ENCODE measurements at regions not wholly inside any gene's neighbourhood (a gene's known extent, or its start where the extent isn't known, plus 50 kb on each side); places are given as distances from the start of the nearest gene placed in this dataset.

GRCh38 chr2:118457951-118458350, 369.7 kb downstream of the INSIG2 start:
- CTCF ChIA-PET, result no interaction called here
- peaks cover 22% of the 10 kb centered on the region for H3K27me3 Mint-ChIP-seq (ENCODE audit: insufficient read depth, unreplicated experiment)
- TF ChIP-seq, protein P1, sequence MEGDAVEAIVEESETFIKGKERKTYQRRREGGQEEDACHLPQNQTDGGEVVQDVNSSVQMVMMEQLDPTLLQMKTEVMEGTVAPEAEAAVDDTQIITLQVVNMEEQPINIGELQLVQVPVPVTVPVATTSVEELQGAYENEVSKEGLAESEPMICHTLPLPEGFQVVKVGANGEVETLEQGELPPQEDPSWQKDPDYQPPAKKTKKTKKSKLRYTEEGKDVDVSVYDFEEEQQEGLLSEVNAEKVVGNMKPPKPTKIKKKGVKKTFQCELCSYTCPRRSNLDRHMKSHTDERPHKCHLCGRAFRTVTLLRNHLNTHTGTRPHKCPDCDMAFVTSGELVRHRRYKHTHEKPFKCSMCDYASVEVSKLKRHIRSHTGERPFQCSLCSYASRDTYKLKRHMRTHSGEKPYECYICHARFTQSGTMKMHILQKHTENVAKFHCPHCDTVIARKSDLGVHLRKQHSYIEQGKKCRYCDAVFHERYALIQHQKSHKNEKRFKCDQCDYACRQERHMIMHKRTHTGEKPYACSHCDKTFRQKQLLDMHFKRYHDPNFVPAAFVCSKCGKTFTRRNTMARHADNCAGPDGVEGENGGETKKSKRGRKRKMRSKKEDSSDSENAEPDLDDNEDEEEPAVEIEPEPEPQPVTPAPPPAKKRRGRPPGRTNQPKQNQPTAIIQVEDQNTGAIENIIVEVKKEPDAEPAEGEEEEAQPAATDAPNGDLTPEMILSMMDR (IDR thresholded peaks at IDR 0.05; ENCODE audit: insufficient read depth in 1 of 2, low read depth in 1 of 2, low read length in 1 of 2, severe bottlenecking in 1 of 2, unreplicated experiment in 1 of 2), result no peak
- POLR2A ChIA-PET, result no interaction called here
- H3K9me3 Mint-ChIP-seq (ENCODE audit: unreplicated experiment), result no peaks in the 10 kb centered on the region
- H3K36me3 ChIP-seq (ENCODE audit: control insufficient read depth, insufficient read depth, low read length), result no peaks in the 10 kb centered on the region
- no peaks in the 10 kb centered on the region for H3K9me3 ChIP-seq
- DNase-seq, result no peak
- no peaks in the 10 kb centered on the region for H3K27me3 ChIP-seq (replicated peaks; ENCODE audit: control insufficient read depth, insufficient read depth, low read length)
- no peaks in the 10 kb centered on the region for H3K4me1 Mint-ChIP-seq (ENCODE audit: low read depth, unreplicated experiment)
- no peak overlapping the region for H3K4me3 Mint-ChIP-seq (ENCODE audit: unreplicated experiment)
- no peaks in the 10 kb centered on the region for H3K36me3 Mint-ChIP-seq (ENCODE audit: insufficient read depth, unreplicated experiment)
- no peak overlapping the region for H3K27ac Mint-ChIP-seq (ENCODE audit: unreplicated experiment)
- BruUV-seq (replicated peaks), result no TSS peak
- no peaks in the 10 kb centered on the region for H3K4me1 ChIP-seq
- H3K4me3 ChIP-seq (ENCODE audit: low read depth, low read length), result no peak overlapping the region
- intact Hi-C loops (cut with micrococcal nuclease; ENCODE audit: unreplicated experiment), result no loop called here

DNA sequence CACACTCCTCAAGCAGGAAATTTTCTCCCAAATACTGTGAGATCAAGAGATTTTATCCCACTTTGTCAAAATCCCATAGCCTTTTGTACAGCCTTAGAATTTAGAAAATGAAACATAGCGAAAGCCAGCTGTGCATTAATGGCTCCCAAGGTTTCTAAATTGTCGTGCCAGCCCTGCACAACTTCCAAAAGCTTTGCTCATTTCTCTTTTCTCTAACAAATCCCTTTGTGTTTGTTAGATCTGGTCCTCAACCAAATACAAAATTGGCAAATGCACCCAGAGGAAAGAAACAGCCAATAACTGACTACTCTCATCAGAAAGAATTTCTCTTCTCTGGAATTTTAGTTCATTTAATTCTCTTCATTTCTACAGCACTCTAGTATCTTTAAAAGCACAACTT, 361.1 kb downstream of the INSIG2 start:
- H3K27me3 Mint-ChIP-seq (ENCODE audit: insufficient read depth, unreplicated experiment), result peaks cover 14% of the 10 kb centered on the region
- intact Hi-C loops (cut with micrococcal nuclease; ENCODE audit: unreplicated experiment), result no loop called here

DNA sequence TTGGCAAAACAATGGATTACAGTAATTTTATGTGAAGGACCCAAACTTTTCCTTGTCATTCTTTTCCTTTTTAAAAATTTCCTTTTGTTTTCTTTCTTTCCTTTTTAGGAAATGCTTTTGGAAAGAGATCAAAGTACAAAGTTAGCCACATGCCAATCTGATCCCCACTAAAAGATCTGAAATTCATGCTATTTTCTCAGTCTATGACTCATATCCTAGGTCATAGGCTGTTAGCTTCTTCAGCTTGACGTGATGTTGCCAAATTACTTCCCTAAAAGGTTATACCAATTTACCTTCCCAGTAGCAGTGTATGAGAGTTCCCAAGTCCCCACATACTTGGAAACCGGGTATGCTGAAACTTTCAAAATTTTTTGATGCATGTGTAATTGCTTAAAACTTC, 355.3 kb downstream of the INSIG2 start:
- Mint-ChIP-seq H3K9me3 (ENCODE audit: unreplicated experiment) (peaks cover 9% of the 10 kb centered on the region), H3K27ac (ENCODE audit: unreplicated experiment) (no peak overlapping the region), H3K4me3 (ENCODE audit: unreplicated experiment) (no peak overlapping the region), H3K27me3 (ENCODE audit: insufficient read depth, unreplicated experiment) (peaks cover 3% of the 10 kb centered on the region), H3K4me1 (ENCODE audit: low read depth, unreplicated experiment) (peaks cover 7% of the 10 kb centered on the region), H3K36me3 (ENCODE audit: insufficient read depth, unreplicated experiment) (no peaks in the 10 kb centered on the region)
- TF ChIP-seq, protein P1 (IDR thresholded peaks at IDR 0.05; ENCODE audit: insufficient read depth in 1 of 2, low read depth in 1 of 2, low read length in 1 of 2, severe bottlenecking in 1 of 2, unreplicated experiment in 1 of 2), result no peak
- H3K27me3 ChIP-seq (replicated peaks; ENCODE audit: control insufficient read depth, insufficient read depth, low read length), result no peaks in the 10 kb centered on the region
- H3K9me3 ChIP-seq, result peaks cover 2% of the 10 kb centered on the region; the same call in 1 of the 2 replicates
- ChIA-PET POLR2A (no interaction called here), CTCF (no interaction called here)
- H3K4me1 ChIP-seq, result peaks cover 16% of the 10 kb centered on the region; the same call in 1 of the 2 replicates
- BruUV-seq (replicated peaks), result no TSS peak
- H3K4me3 ChIP-seq (ENCODE audit: low read depth, low read length), result no peak overlapping the region
- intact Hi-C loops (cut with micrococcal nuclease; ENCODE audit: unreplicated experiment), result no loop called here
- no peak for DNase-seq
- no peaks in the 10 kb centered on the region for H3K36me3 ChIP-seq (ENCODE audit: control insufficient read depth, insufficient read depth, low read length)

More for the DNA sequence above, 361.1 kb downstream of the INSIG2 start:
- Mint-ChIP-seq H3K4me3 (ENCODE audit: unreplicated experiment) (no peak overlapping the region), H3K27ac (ENCODE audit: unreplicated experiment) (no peak overlapping the region), H3K4me1 (ENCODE audit: low read depth, unreplicated experiment) (peaks cover under 1% of the 10 kb centered on the region), H3K9me3 (ENCODE audit: unreplicated experiment) (no peaks in the 10 kb centered on the region), H3K36me3 (ENCODE audit: insufficient read depth, unreplicated experiment) (no peaks in the 10 kb centered on the region)
- POLR2A ChIA-PET, result no interaction called here
- no TSS peak for BruUV-seq (replicated peaks)
- Histone ChIP-seq H3K4me1 (no peaks in the 10 kb centered on the region), H3K36me3 (ENCODE audit: control insufficient read depth, insufficient read depth, low read length) (no peaks in the 10 kb centered on the region), H3K4me3 (ENCODE audit: low read depth, low read length) (no peak overlapping the region), H3K9me3 (no peaks in the 10 kb centered on the region; the same call in 1 of the 2 replicates), H3K27me3 (replicated peaks; ENCODE audit: control insufficient read depth, insufficient read depth, low read length) (no peaks in the 10 kb centered on the region)
- DNase-seq, result no peak
- TF ChIP-seq, protein P1 (IDR thresholded peaks at IDR 0.05; ENCODE audit: insufficient read depth in 1 of 2, low read depth in 1 of 2, low read length in 1 of 2, severe bottlenecking in 1 of 2, unreplicated experiment in 1 of 2), result no peak
- CTCF ChIA-PET, result no interaction called here

All from Caco-2 (cell line).